ENCODE measurements at regions not wholly inside any gene's neighbourhood (a gene's known extent, or its start where the extent isn't known, plus 50 kb on each side); places are given as distances from the start of the nearest gene placed in this dataset.
"Not testable (repeated sequence)": the region's sequence is repeated elsewhere in the genome, so short reads cannot be mapped to it uniquely, and the experiment has no call there.

GRCh38 chr6:150783813-150784212, 81.7 kb upstream of the MTHFD1L start:
- Mint-ChIP-seq H3K9me3 (peaks cover 5% of the 10 kb centered on the region), H3K36me3 (peaks cover 39% of the 10 kb centered on the region), H3K4me1 (ENCODE audit: unreplicated experiment) (no peaks in the 10 kb centered on the region), H3K27me3 (no peaks in the 10 kb centered on the region), H3K4me3 (no peak overlapping the region), H3K27ac (no peak overlapping the region)
- no peak for TF ChIP-seq CTCF (conservative IDR thresholded peaks at IDR 0.05)
- no peak for DNase-seq (ENCODE audit: extremely low spot score, unreplicated experiment)

GRCh38 chr6:150787429-150787828, 78.1 kb upstream of the MTHFD1L start:
- no peaks in the 10 kb centered on the region for H3K27me3 Mint-ChIP-seq
- H3K4me1 Mint-ChIP-seq (ENCODE audit: unreplicated experiment) = no peaks in the 10 kb centered on the region
- H3K36me3 Mint-ChIP-seq = peaks cover 40% of the 10 kb centered on the region
- peaks cover 5% of the 10 kb centered on the region for H3K9me3 Mint-ChIP-seq
- TF ChIP-seq CTCF (conservative IDR thresholded peaks at IDR 0.05) = no peak
- H3K4me3 Mint-ChIP-seq = no peak overlapping the region
- H3K27ac Mint-ChIP-seq = no peak overlapping the region
- DNase-seq (ENCODE audit: extremely low spot score, unreplicated experiment) = no peak

GRCh38 chr6:150788089-150788488, 77.4 kb upstream of the MTHFD1L start:
- Mint-ChIP-seq H3K36me3 (peaks cover 36% of the 10 kb centered on the region), H3K4me3 (no peak overlapping the region), H3K9me3 (peaks cover 5% of the 10 kb centered on the region), H3K27ac (no peak overlapping the region), H3K4me1 (ENCODE audit: unreplicated experiment) (no peaks in the 10 kb centered on the region), H3K27me3 (no peaks in the 10 kb centered on the region)
- DNase-seq (ENCODE audit: extremely low spot score, unreplicated experiment) = no peak
- TF ChIP-seq CTCF (conservative IDR thresholded peaks at IDR 0.05) = no peak

- not testable (repeated sequence) for H3K4me1 Mint-ChIP-seq (ENCODE audit: unreplicated experiment)
Observed at GRCh38 chr6:150789906-150790305, 75.6 kb upstream of the MTHFD1L start.

GRCh38 chr6:150791717-150792116, 73.8 kb upstream of the MTHFD1L start:
- no peaks in the 10 kb centered on the region for H3K4me1 Mint-ChIP-seq (ENCODE audit: unreplicated experiment)
- H3K36me3 Mint-ChIP-seq = peaks cover 26% of the 10 kb centered on the region
- no peak for DNase-seq (ENCODE audit: extremely low spot score, unreplicated experiment)
- no peak overlapping the region for H3K27ac Mint-ChIP-seq
- no peaks in the 10 kb centered on the region for H3K9me3 Mint-ChIP-seq
- H3K27me3 Mint-ChIP-seq = no peaks in the 10 kb centered on the region
- TF ChIP-seq CTCF (conservative IDR thresholded peaks at IDR 0.05) = no peak
- H3K4me3 Mint-ChIP-seq = no peak overlapping the region

More at GRCh38 chr6:150789906-150790305, 75.6 kb upstream of the MTHFD1L start:
- not testable (repeated sequence) for DNase-seq (ENCODE audit: extremely low spot score, unreplicated experiment); H3K27ac Mint-ChIP-seq; H3K9me3 Mint-ChIP-seq; H3K4me3 Mint-ChIP-seq; H3K27me3 Mint-ChIP-seq
- peaks cover 25% of the 10 kb centered on the region for H3K36me3 Mint-ChIP-seq

- TF ChIP-seq CTCF (conservative IDR thresholded peaks at IDR 0.05) = no peak
- Mint-ChIP-seq H3K36me3 (peaks cover 28% of the 10 kb centered on the region), H3K9me3 (no peaks in the 10 kb centered on the region), H3K27me3 (no peaks in the 10 kb centered on the region), H3K4me3 (no peak overlapping the region), H3K4me1 (ENCODE audit: unreplicated experiment) (peaks cover 27% of the 10 kb centered on the region), H3K27ac (no peak overlapping the region)
- DNase-seq (ENCODE audit: extremely low spot score, unreplicated experiment) = no peak
Observed at GRCh38 chr6:150797949-150798348, 67.6 kb upstream of the MTHFD1L start.
